ENCODE measurements at regions not wholly inside any gene's neighbourhood (a gene's known extent, or its start where the extent isn't known, plus 50 kb on each side); places are given as distances from the start of the nearest gene placed in this dataset.

GRCh38 chr6:22401206-22401605, 104.4 kb upstream of the PRL start:
- DNase-seq (ENCODE audit: low spot score), result no peak

DNA sequence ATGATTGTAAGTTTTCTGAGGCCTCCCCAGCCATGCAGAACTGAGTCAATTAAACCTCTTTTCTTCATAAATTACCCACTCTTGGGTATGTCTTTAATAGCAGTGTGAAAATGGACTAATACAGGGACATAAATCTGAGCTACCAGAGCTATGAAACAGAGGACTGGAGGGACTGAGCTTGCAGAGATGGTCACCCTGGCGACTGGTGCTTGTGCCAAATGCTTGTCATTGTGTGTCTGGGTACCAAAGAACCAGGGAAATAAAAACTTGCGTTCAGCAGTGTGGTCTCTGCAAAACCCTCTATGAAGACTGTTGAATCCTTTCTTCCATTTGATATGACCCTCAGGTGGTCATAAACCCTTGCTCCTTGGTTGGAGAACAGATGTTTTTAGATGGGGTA, 105.1 kb upstream of the PRL start:
- DNase-seq (ENCODE audit: low spot score), result no peak

GRCh38 chr6:22409486-22409885, 112.7 kb upstream of the PRL start:
- no peak for DNase-seq (ENCODE audit: low spot score)

DNA sequence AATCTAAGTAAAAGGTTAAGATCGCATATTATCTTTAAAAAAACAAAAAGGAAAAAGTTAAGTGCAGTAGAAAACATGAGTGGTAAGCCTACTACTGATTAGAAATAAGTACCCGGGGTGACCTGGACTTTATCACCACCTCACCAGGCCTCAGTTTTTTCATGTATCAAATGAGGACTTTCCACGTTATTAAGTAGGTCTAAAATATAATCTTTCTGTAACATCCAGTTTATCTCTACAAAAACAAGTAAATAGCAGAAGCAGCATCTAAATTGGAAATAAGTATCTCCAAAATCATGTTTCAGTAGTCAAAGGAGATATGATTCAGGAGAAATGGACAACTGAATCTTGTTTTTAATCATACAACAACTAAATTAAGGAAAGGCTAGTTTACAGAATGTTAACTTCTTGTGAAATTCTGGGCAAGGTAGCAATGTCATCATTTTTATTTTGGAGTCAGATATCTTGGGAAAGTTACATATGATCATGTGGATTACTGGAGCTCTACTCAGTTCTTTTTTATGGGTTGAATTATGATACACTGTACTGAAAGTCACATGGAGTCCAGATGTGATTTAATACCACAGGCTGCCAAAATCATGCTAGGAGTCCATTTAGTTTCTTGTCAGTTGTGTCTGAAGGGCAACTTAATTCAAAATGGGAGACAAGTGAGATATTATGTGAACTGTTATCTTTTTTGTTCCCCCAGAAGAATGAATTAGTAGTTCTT, 114.7 kb upstream of the PRL start:
- DNase-seq (ENCODE audit: low spot score), result peak; percentile 4

- no peak for DNase-seq (ENCODE audit: low spot score)
These were observed 116.2 kb upstream of the PRL start for GRCh38 chr6:22412994-22413393.

DNA sequence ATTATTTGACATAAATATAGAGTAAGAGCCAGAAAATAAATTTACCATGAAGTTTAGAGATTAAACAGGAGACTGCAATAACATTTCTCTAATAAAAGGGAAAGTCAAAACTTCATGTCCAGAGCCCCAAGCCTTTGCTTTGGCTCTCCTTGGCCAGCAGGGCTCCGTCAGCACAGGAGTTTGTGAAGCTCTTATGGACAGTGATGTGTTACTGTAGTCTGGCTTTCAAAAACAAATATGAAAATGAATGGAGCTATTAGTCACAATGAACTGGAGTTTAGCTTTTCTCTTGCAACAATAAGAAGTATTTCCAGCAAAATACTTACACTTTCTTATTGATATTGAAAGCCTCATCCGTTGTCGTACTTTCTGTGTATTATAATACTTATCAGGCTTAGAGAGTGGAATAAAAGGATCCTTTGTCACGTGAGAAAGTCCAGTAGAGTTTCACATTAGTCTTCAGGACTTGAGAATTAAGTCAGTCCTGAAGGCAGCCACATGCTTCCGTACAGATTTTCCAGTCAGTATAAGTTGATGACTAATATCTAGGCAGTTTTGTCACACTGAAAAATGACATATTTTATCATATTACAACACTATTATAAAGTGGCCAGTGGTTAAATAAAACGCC, 117.0 kb upstream of the PRL start:
- DNase-seq (ENCODE audit: low spot score), result peak; percentile 21

DNA sequence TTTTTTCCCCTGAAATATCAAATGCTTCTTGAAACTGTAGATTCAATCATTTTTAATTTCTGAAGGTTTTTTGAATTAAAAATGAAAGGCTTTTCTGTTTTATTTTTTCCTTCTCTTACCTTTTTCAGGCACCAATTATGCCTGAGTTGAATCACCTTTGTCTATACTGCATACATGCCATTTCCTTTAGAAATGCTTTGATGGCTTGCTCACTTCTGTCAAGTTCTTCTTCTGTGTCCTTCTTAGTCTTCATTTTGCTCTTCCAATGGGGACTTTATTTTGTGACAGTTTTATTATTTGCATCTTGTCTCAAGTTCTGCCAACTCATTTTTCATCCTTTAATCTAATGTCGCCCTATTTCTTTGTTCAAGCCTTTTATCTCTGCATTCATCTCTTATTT, 121.9 kb upstream of the PRL start:
- DNase-seq (ENCODE audit: low spot score), result no peak

- DNase-seq (ENCODE audit: low spot score), result no peak
These were observed 124.4 kb upstream of the PRL start for GRCh38 chr6:22421198-22421597.

GRCh38 chr6:22424196-22424595, 127.4 kb upstream of the PRL start:
- no peak for DNase-seq (ENCODE audit: low spot score)

- DNase-seq (ENCODE audit: low spot score), result no peak
These were observed 135.2 kb upstream of the PRL start for GRCh38 chr6:22432060-22432459.

DNA sequence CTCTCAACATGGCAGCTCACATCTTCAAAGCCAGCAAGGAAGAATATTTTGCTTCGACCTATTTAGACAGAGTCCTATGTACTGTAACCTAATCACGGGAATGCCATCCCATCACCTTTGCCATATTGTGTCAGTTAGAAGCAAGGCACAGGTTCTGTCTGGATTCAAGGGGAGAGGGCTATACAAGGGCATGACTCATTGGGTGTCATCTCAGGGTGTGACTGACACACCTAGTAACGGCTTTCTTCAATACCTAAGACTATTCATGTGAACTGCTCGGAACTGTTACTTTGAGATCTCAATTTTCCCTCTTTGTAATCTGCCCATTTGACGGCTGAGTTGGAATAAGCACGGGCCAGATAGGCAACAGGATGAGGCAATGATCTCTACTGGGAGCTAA, 135.6 kb upstream of the HDGFL1 start:
- DNase-seq (ENCODE audit: low spot score), result no peak

DNA sequence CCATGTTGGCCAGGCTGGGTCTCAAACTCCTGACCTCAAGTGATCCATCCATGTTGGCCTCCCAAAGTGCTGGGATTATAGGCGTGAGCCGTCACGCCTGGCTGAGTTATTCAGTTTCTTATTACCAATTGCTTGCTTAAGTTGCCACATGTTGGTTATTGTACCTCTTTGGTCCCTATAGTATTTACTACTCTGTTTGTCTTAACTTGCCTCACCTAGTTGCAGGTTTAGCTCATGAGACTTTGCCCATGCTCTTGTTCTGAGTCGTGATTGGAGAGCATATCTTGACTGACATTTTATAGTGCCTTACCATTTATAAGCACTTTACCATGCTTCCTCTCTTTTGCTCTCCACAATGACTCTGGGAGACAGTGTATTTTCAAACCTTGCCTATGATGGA, 134.2 kb upstream of the HDGFL1 start:
- DNase-seq (ENCODE audit: low spot score), result no peak

DNA sequence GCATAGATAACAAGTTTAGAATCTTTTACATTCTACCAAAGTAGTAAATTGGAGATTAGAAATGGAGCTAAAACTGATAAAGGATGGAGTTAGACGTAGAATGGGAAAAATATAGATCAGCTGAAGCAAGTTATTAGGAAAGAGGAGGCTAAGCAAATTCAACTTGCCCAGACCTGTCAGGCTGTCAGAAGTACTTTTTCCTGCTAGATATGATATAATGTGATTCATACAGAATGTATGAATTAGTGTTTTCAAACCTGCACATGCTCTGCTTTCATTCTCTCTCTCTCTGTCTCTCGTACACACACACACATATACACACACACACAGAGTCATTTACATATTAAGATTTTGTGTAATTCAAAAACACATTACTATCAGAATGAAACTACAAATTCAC, 133.2 kb upstream of the HDGFL1 start:
- no peak for DNase-seq (ENCODE audit: low spot score)

DNA sequence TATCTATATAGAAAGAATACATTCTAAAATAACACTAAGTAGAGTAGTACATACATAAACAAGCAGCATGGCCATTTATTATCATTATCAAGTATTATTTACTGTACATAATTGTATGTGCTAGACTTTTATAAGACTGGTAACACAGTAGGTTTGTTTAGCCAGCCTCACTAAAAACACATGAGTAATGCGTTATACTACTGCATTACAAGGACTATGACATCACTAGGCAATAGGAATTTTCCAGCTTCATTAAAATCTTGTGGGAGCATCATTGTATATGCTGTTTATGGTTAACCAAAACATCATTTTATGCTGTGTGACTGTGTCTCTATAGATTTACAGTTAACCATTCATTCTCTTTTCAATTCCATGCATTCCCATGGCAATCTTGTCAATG, 131.7 kb upstream of the HDGFL1 start:
- no peak for DNase-seq (ENCODE audit: low spot score)

GRCh38 chr6:22442826-22443225, 126.5 kb upstream of the HDGFL1 start:
- DNase-seq (ENCODE audit: low spot score), result no peak

DNA sequence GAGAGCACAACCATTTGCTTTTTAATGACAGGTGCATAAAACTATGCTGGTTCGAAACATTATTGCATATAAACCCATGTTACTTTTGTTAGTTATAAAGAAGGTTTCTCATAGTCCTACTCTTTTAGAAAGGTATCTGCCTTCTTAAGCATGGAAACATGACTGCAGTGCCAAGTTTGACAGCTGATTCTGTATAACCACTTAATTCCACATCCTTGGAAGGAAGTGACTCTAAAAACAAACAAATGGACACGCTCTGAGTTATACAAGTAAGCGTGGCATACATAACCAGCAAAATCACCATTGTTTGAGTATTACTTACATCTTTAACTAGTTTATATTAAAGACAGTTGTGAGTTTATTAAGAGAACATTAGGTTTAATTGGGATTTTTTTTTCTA, 125.0 kb upstream of the HDGFL1 start:
- DNase-seq (ENCODE audit: low spot score), result no peak

DNA sequence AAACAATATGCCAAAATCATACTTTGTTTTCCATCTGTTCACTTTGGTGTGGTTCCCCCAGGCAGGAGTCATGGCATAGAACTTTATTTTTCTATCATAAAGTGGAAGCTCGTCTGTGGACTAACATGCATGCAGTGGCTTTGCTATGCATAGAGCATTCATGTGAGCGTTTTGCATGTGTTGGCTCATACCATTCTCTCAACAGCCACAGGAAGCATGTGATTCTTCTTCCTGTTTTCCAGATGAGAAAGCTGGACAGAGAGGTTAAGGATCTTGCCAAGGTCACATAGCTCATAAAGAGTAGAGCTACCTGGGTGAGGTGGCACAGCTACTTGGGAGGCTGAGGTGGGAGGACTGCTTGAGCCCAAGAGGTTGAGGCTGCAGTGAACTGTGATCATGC, 123.4 kb upstream of the HDGFL1 start:
- DNase-seq (ENCODE audit: low spot score), result no peak

GRCh38 chr6:22447249-22448196, 121.8 kb upstream of the HDGFL1 start:
- no peak for DNase-seq (ENCODE audit: low spot score)

- no peak for DNase-seq (ENCODE audit: low spot score)
These were observed 121.1 kb upstream of the HDGFL1 start for GRCh38 chr6:22448291-22448711.

GRCh38 chr6:22451962-22452361, 117.4 kb upstream of the HDGFL1 start:
- DNase-seq (ENCODE audit: low spot score), result no peak

GRCh38 chr6:22455378-22455777, 114.0 kb upstream of the HDGFL1 start:
- DNase-seq (ENCODE audit: low spot score), result no peak

DNA sequence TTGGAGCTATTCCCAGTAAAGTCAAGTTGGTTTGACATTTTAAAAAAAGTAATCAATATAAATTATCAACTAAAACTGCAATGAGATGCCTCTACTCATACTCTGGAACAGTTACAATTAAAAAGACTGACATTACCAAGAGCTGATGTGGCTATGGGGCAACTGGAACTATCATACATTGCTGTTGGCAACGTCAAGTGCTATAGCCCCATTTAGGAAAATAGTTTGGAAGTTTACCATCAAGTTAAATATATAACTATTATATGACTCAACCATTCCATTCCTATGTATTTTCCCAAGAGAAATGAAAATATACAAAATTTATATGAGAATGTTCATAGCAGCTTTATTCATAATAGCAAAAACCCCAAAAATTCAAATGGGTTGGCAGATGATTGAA, 111.4 kb upstream of the HDGFL1 start:
- DNase-seq (ENCODE audit: low spot score), result no peak

- no peak for DNase-seq (ENCODE audit: low spot score)
These were observed 102.6 kb upstream of the HDGFL1 start for GRCh38 chr6:22466665-22467245.

Data from AG08396 (cell line).